HepG2 (cell line): ENCODE measurements at regions not wholly inside any gene's neighbourhood (a gene's known extent, or its start where the extent isn't known, plus 50 kb on each side); places are given as distances from the start of the nearest gene placed in this dataset.

Experiments used
- BHLHE40 ChIP-seq: IDR thresholded peaks from 2 replicates; pipeline ENCODE4 v1.6.1; 2011; ENCODE audit warnings: low read length, improper control_type of control experiment
- CTCF ChIP-seq: sonication (generic); formaldehyde crosslinking; IDR thresholded peaks from 2 replicates; pipeline ENCODE4 v1.5.0; 2020; ENCODE audit warnings: mild to moderate bottlenecking, missing genetic modification reagents, moderate library complexity
- DMAP1 ChIP-seq: IDR thresholded peaks from 2 replicates; pipeline ENCODE4 v1.6.1; 2016
- HNRNPH1 ChIP-seq: fragments of 200-400 bp; formaldehyde crosslinking; optimal IDR thresholded peaks from 2 replicates; pipeline ENCODE3; 2017; ENCODE audit warnings: mild to moderate bottlenecking, low read depth, low read length
- KDM1A ChIP-seq: IDR thresholded peaks from 2 replicates; pipeline ENCODE4 v1.6.1; 2016; ENCODE audit warnings: missing compliant biosample characterization
- NFYB ChIP-seq: sonication (generic); formaldehyde crosslinking; IDR thresholded peaks from 2 replicates; pipeline ENCODE4 v1.4.0; 2020; ENCODE audit warnings: missing genetic modification reagents
- RNF2 ChIP-seq: fragments of 450-650 bp; conservative IDR thresholded peaks from 2 replicates; pipeline ENCODE4 v1.6.1; 2016; ENCODE audit warnings: low read depth
- TCF7L2 ChIP-seq: IDR thresholded peaks from 2 replicates; pipeline ENCODE4 v1.6.1; 2011; ENCODE audit warnings: mild to moderate bottlenecking, low read depth, low read length, moderate library complexity
- ZFYVE20 ChIP-seq: sonication (generic); formaldehyde crosslinking; IDR thresholded peaks from 2 replicates; pipeline ENCODE4 v1.8.0; 2023; ENCODE audit warnings: low read depth, mild to moderate bottlenecking, moderate library complexity, missing genetic modification reagents, borderline replicate concordance
- ZNF512B ChIP-seq: sonication (generic); formaldehyde crosslinking; IDR thresholded peaks from 2 replicates; pipeline ENCODE4 v1.5.1; 2020; ENCODE audit warnings: missing genetic modification reagents, mild to moderate bottlenecking, borderline replicate concordance
- ZNF780A ChIP-seq: sonication (generic); formaldehyde crosslinking; IDR thresholded peaks from 2 replicates; pipeline ENCODE4 v1.8.0; 2022; ENCODE audit warnings: mild to moderate bottlenecking, missing genetic modification reagents, moderate library complexity
- TF ChIP-seq, protein P1 (sequence below): IDR thresholded peaks from 2 replicates; pipeline ENCODE4 v1.6.1; 2012; ENCODE audit warnings: inconsistent platforms
- TF ChIP-seq, protein P2 (sequence below), 2 experiments: IDR thresholded peaks; 2 replicates each; pipeline ENCODE4 v1.6.1; 2011 to 2012; ENCODE audit warnings: low read length in 2 of 2, borderline replicate concordance in 1 of 2, low read depth in 1 of 2, mild to moderate bottlenecking in 1 of 2, moderate library complexity in 1 of 2

GRCh38 chr6:169979873-169980432, 228.5 kb downstream of the ERMARD start:
- TF ChIP-seq RNF2 = no peak
- TF ChIP-seq, protein P1, sequence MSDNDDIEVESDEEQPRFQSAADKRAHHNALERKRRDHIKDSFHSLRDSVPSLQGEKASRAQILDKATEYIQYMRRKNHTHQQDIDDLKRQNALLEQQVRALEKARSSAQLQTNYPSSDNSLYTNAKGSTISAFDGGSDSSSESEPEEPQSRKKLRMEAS = no peak
- TF ChIP-seq BHLHE40 = no peak
- TF ChIP-seq HNRNPH1 = no peak
- no peak for TF ChIP-seq ZNF512B
- TF ChIP-seq NFYB = no peak
- TF ChIP-seq CTCF (CRISPR knock-in tag) = no peak
- TF ChIP-seq ZFYVE20 = no peak
- TF ChIP-seq, protein P2, sequence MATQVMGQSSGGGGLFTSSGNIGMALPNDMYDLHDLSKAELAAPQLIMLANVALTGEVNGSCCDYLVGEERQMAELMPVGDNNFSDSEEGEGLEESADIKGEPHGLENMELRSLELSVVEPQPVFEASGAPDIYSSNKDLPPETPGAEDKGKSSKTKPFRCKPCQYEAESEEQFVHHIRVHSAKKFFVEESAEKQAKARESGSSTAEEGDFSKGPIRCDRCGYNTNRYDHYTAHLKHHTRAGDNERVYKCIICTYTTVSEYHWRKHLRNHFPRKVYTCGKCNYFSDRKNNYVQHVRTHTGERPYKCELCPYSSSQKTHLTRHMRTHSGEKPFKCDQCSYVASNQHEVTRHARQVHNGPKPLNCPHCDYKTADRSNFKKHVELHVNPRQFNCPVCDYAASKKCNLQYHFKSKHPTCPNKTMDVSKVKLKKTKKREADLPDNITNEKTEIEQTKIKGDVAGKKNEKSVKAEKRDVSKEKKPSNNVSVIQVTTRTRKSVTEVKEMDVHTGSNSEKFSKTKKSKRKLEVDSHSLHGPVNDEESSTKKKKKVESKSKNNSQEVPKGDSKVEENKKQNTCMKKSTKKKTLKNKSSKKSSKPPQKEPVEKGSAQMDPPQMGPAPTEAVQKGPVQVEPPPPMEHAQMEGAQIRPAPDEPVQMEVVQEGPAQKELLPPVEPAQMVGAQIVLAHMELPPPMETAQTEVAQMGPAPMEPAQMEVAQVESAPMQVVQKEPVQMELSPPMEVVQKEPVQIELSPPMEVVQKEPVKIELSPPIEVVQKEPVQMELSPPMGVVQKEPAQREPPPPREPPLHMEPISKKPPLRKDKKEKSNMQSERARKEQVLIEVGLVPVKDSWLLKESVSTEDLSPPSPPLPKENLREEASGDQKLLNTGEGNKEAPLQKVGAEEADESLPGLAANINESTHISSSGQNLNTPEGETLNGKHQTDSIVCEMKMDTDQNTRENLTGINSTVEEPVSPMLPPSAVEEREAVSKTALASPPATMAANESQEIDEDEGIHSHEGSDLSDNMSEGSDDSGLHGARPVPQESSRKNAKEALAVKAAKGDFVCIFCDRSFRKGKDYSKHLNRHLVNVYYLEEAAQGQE (IDR thresholded peaks at IDR 0.05; ENCODE audit: borderline replicate concordance in 1 of 2, low read depth in 1 of 2, low read length in 2 of 2) = no peak
- TF ChIP-seq DMAP1 (CRISPR knock-in tag) = no peak
- TF ChIP-seq ZNF780A = no peak
- no peak for TF ChIP-seq TCF7L2
- TF ChIP-seq KDM1A = no peak
